Brain microvascular endothelial cell (primary cell): ENCODE measurements at regions not wholly inside any gene's neighbourhood (a gene's known extent, or its start where the extent isn't known, plus 50 kb on each side); places are given as distances from the start of the nearest gene placed in this dataset.
"Not testable (repeated sequence)": the region's sequence is repeated elsewhere in the genome, so short reads cannot be mapped to it uniquely, and the experiment has no call there.

Source experiments
- DNase-seq: peaks from one replicate; pipeline ENCODE4 v3.0.0-alpha.2; 2020
- H3K27ac ChIP-seq: fragments of 250-450 bp; sonication (Bioruptor Pico); 2 replicates; pipeline ENCODE4 v1.5.1; 2020; ENCODE audit warnings: mild to moderate bottlenecking, moderate library complexity
- H3K27me3 ChIP-seq: fragments of 250-450 bp; sonication (Bioruptor Pico); replicated peaks from 2 replicates; pipeline ENCODE4 v1.5.1; 2020; ENCODE audit warnings: mild to moderate bottlenecking
- H3K36me3 ChIP-seq: fragments of 250-450 bp; sonication (Bioruptor Pico); replicated peaks from 2 replicates; pipeline ENCODE4 v1.5.1; 2020; ENCODE audit warnings: mild to moderate bottlenecking
- H3K4me3 ChIP-seq: 2 replicates; pipeline ENCODE4 v1.5.1; 2011; ENCODE audit warnings: low read depth, mild to moderate bottlenecking, control low read depth, low read length, moderate library complexity
- CTCF ChIP-seq: IDR thresholded peaks from 2 replicates; pipeline ENCODE4 v1.5.1; 2011; ENCODE audit warnings: low read depth, mild to moderate bottlenecking, moderate library complexity, low read length, control low read depth, inconsistent platforms; ENCODE audit errors: missing control alignments
- in situ Hi-C: cut with HindIII; loops from 2 replicates; pipeline ENCODE4 v1.10.0; 2017; ENCODE audit warnings: low sequenced_read_pairs, low pct_ligation_motif_present

GRCh38 chr4:170198747-170199146 lies 109.0 kb upstream of the AADAT start:
- H3K4me3 ChIP-seq: no peak overlapping the region
- in situ Hi-C loops: no loop called here
- H3K36me3 ChIP-seq: no peaks in the 10 kb centered on the region
- no peaks in the 10 kb centered on the region for H3K27me3 ChIP-seq
- no peak for DNase-seq
- TF ChIP-seq CTCF: no peak
- H3K27ac ChIP-seq: no peak overlapping the region

- DNase-seq, H3K36me3 ChIP-seq, H3K27ac ChIP-seq, H3K27me3 ChIP-seq, in situ Hi-C loops, H3K4me3 ChIP-seq: not testable (repeated sequence)
Observed at GRCh38 chr4:170194794-170195193, 105.0 kb upstream of the AADAT start.

- no peaks in the 10 kb centered on the region for H3K36me3 ChIP-seq
- no peaks in the 10 kb centered on the region for H3K27me3 ChIP-seq
- TF ChIP-seq CTCF: no peak
- no peak for DNase-seq
- no peak overlapping the region for H3K27ac ChIP-seq
- in situ Hi-C loops: no loop called here
- no peak overlapping the region for H3K4me3 ChIP-seq
Observed at GRCh38 chr4:170193496-170193895, 103.7 kb upstream of the AADAT start.

GRCh38 chr4:170190265-170190664 lies 100.5 kb upstream of the AADAT start:
- DNase-seq: no peak
- no peak overlapping the region for H3K4me3 ChIP-seq
- in situ Hi-C loops: no loop called here
- H3K27me3 ChIP-seq: no peaks in the 10 kb centered on the region
- no peak overlapping the region for H3K27ac ChIP-seq
- no peak for TF ChIP-seq CTCF
- no peaks in the 10 kb centered on the region for H3K36me3 ChIP-seq

GRCh38 chr4:170170861-170171260 lies 81.1 kb upstream of the AADAT start:
- H3K27ac ChIP-seq: no peak overlapping the region
- TF ChIP-seq CTCF: no peak
- H3K36me3 ChIP-seq: no peaks in the 10 kb centered on the region
- H3K4me3 ChIP-seq: no peak overlapping the region
- in situ Hi-C loops: no loop called here
- H3K27me3 ChIP-seq: no peaks in the 10 kb centered on the region
- DNase-seq: no peak

GRCh38 chr4:170169699-170170098 lies 79.9 kb upstream of the AADAT start:
- DNase-seq: no peak

More at GRCh38 chr4:170169699-170170098, 79.9 kb upstream of the AADAT start:
- in situ Hi-C loops: no loop called here
- Histone ChIP-seq H3K36me3 (no peaks in the 10 kb centered on the region), H3K27me3 (no peaks in the 10 kb centered on the region), H3K27ac (no peak overlapping the region), H3K4me3 (no peak overlapping the region)
- TF ChIP-seq CTCF: no peak
